SK-N-SH treated with all-trans-retinoic acid at 6 μM for 48 hours (cell line): ENCODE measurements at regions not wholly inside any gene's neighbourhood (a gene's known extent, or its start where the extent isn't known, plus 50 kb on each side); places are given as distances from the start of the nearest gene placed in this dataset.

Source experiments
- ATAC-seq: fragments of 200-7000 bp; cut with Tn5 transposase; 3 replicates; pipeline ENCODE4 v1.9.1; 2020; ENCODE audit warnings: mild to moderate bottlenecking, moderate library complexity
- ARNTL ChIP-seq: fragments of 450-650 bp; formaldehyde crosslinking; IDR thresholded peaks from 2 replicates; pipeline ENCODE4 v1.5.0; 2020; ENCODE audit warnings: low read depth, mild to moderate bottlenecking, moderate library complexity, borderline replicate concordance
- BACH2 ChIP-seq: fragments of 250-450 bp; sonication (Bioruptor Pico); IDR thresholded peaks from 2 replicates; pipeline ENCODE4 v1.9.0; 2021; ENCODE audit warnings: mild to moderate bottlenecking, borderline replicate concordance
- CREB5 ChIP-seq: fragments of 250-450 bp; sonication (Bioruptor Pico); IDR thresholded peaks from 2 replicates; pipeline ENCODE4 v1.5.1; 2020; ENCODE audit warnings: low read depth, mild to moderate bottlenecking, moderate library complexity
- CSDC2 ChIP-seq: fragments of 250-450 bp; sonication (Bioruptor Pico); IDR thresholded peaks from 2 replicates; pipeline ENCODE4 v1.5.0; 2020; ENCODE audit warnings: mild to moderate bottlenecking, moderate library complexity
- ESRRG ChIP-seq: fragments of 250-450 bp; sonication (Bioruptor Pico); IDR thresholded peaks from 2 replicates; pipeline ENCODE4 v1.6.1; 2021; ENCODE audit warnings: mild to moderate bottlenecking
- GLIS3 ChIP-seq: fragments of 250-450 bp; sonication (Bioruptor Pico); IDR thresholded peaks from 2 replicates; pipeline ENCODE4 v1.5.0; 2020; ENCODE audit warnings: mild to moderate bottlenecking, moderate library complexity
- ISL1 ChIP-seq: fragments of 250-450 bp; sonication (Bioruptor Pico); IDR thresholded peaks from 2 replicates; pipeline ENCODE4 v2.1.2; 2022; ENCODE audit warnings: mild to moderate bottlenecking, moderate library complexity
- OSR1 ChIP-seq: fragments of 250-450 bp; sonication (Bioruptor Pico); IDR thresholded peaks from 2 replicates; pipeline ENCODE4 v1.8.0; 2022; ENCODE audit warnings: moderate library complexity, mild to moderate bottlenecking, inconsistent platforms
- POU6F1 ChIP-seq: fragments of 250-450 bp; sonication (Bioruptor Pico); IDR thresholded peaks from 2 replicates; pipeline ENCODE4 v1.8.0; 2021; ENCODE audit warnings: low read depth, mild to moderate bottlenecking, moderate library complexity, borderline replicate concordance
- PPARA ChIP-seq: fragments of 250-450 bp; sonication (Bioruptor Pico); IDR thresholded peaks from 2 replicates; pipeline ENCODE4 v1.5.0; 2020; ENCODE audit warnings: mild to moderate bottlenecking, borderline replicate concordance
- RARB ChIP-seq: fragments of 250-450 bp; sonication (Bioruptor Pico); IDR thresholded peaks from 2 replicates; pipeline ENCODE4 v1.8.0; 2021; ENCODE audit warnings: mild to moderate bottlenecking, moderate library complexity
- SNAI2 ChIP-seq: fragments of 250-450 bp; sonication (Bioruptor Pico); IDR thresholded peaks from 2 replicates; pipeline ENCODE4 v1.5.0; 2020; ENCODE audit warnings: mild to moderate bottlenecking, moderate library complexity
- TCF4 ChIP-seq: fragments of 250-450 bp; sonication (Bioruptor Pico); IDR thresholded peaks from 2 replicates; pipeline ENCODE4 v1.8.0; 2021; ENCODE audit warnings: mild to moderate bottlenecking, moderate library complexity, borderline replicate concordance
- TOX ChIP-seq: fragments of 250-450 bp; sonication (Bioruptor Pico); IDR thresholded peaks from 2 replicates; pipeline ENCODE4 v1.8.0; 2021; ENCODE audit warnings: mild to moderate bottlenecking, moderate library complexity, borderline replicate concordance
- ZC3H10 ChIP-seq: fragments of 250-450 bp; sonication (Bioruptor Pico); IDR thresholded peaks from 2 replicates; pipeline ENCODE4 v1.5.1; 2021; ENCODE audit warnings: mild to moderate bottlenecking, moderate library complexity
- ZFP3 ChIP-seq: fragments of 250-450 bp; sonication (Bioruptor Pico); IDR thresholded peaks from 2 replicates; pipeline ENCODE4 v1.5.0; 2020; ENCODE audit warnings: mild to moderate bottlenecking, moderate library complexity
- ZFP30 ChIP-seq: fragments of 450-650 bp; formaldehyde crosslinking; IDR thresholded peaks from 2 replicates; pipeline ENCODE4 v1.5.0; 2022; ENCODE audit warnings: mild to moderate bottlenecking, moderate library complexity
- ZNF565 ChIP-seq: fragments of 450-650 bp; formaldehyde crosslinking; conservative IDR thresholded peaks from 2 replicates; pipeline ENCODE4 v1.5.0; 2020; ENCODE audit warnings: low read depth, mild to moderate bottlenecking, moderate library complexity
- ZNF70 ChIP-seq: fragments of 450-650 bp; formaldehyde crosslinking; IDR thresholded peaks from 2 replicates; pipeline ENCODE4 v1.5.0; 2020; ENCODE audit warnings: mild to moderate bottlenecking, moderate library complexity
- ZNF8 ChIP-seq: fragments of 450-650 bp; formaldehyde crosslinking; IDR thresholded peaks from 2 replicates; pipeline ENCODE4 v1.5.0; 2020; ENCODE audit warnings: mild to moderate bottlenecking, moderate library complexity
- TF ChIP-seq, protein P1 (sequence below): fragments of 250-450 bp; sonication (Bioruptor Pico); IDR thresholded peaks from 2 replicates; pipeline ENCODE4 v1.5.0; 2020; ENCODE audit warnings: mild to moderate bottlenecking, moderate library complexity
- TF ChIP-seq, protein P2 (sequence below): fragments of 250-450 bp; sonication (Bioruptor Pico); IDR thresholded peaks from 2 replicates; pipeline ENCODE4 v1.5.1; 2021; ENCODE audit warnings: mild to moderate bottlenecking, moderate library complexity

- no peak for ATAC-seq
- TF ChIP-seq ZFP30 (CRISPR knock-in tag) (no peak), ISL1 (CRISPR knock-in tag) (no peak), CREB5 (CRISPR knock-in tag) (no peak), PPARA (CRISPR knock-in tag) (no peak), ARNTL (CRISPR knock-in tag) (no peak), ESRRG (no peak), CSDC2 (CRISPR knock-in tag) (no peak), ZNF565 (CRISPR knock-in tag) (no peak), BACH2 (no peak), TCF4 (no peak), SNAI2 (CRISPR knock-in tag) (no peak), ZC3H10 (CRISPR knock-in tag) (no peak), ZFP3 (CRISPR knock-in tag) (no peak), GLIS3 (CRISPR knock-in tag) (no peak), POU6F1 (CRISPR knock-in tag) (no peak), ZNF70 (CRISPR knock-in tag) (no peak)
- TF ChIP-seq, protein P1, sequence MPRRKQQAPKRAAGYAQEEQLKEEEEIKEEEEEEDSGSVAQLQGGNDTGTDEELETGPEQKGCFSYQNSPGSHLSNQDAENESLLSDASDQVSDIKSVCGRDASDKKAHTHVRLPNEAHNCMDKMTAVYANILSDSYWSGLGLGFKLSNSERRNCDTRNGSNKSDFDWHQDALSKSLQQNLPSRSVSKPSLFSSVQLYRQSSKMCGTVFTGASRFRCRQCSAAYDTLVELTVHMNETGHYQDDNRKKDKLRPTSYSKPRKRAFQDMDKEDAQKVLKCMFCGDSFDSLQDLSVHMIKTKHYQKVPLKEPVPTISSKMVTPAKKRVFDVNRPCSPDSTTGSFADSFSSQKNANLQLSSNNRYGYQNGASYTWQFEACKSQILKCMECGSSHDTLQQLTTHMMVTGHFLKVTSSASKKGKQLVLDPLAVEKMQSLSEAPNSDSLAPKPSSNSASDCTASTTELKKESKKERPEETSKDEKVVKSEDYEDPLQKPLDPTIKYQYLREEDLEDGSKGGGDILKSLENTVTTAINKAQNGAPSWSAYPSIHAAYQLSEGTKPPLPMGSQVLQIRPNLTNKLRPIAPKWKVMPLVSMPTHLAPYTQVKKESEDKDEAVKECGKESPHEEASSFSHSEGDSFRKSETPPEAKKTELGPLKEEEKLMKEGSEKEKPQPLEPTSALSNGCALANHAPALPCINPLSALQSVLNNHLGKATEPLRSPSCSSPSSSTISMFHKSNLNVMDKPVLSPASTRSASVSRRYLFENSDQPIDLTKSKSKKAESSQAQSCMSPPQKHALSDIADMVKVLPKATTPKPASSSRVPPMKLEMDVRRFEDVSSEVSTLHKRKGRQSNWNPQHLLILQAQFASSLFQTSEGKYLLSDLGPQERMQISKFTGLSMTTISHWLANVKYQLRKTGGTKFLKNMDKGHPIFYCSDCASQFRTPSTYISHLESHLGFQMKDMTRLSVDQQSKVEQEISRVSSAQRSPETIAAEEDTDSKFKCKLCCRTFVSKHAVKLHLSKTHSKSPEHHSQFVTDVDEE: no peak
- TF ChIP-seq, protein P2, sequence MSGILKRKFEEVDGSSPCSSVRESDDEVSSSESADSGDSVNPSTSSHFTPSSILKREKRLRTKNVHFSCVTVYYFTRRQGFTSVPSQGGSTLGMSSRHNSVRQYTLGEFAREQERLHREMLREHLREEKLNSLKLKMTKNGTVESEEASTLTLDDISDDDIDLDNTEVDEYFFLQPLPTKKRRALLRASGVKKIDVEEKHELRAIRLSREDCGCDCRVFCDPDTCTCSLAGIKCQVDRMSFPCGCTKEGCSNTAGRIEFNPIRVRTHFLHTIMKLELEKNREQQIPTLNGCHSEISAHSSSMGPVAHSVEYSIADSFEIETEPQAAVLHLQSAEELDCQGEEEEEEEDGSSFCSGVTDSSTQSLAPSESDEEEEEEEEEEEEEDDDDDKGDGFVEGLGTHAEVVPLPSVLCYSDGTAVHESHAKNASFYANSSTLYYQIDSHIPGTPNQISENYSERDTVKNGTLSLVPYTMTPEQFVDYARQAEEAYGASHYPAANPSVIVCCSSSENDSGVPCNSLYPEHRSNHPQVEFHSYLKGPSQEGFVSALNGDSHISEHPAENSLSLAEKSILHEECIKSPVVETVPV (CRISPR knock-in tag): no peak
Measured at GRCh38 chr2:236685361-236685760, 115.7 kb downstream of the ACKR3 start.

GRCh38 chr2:236685979-236686520, 116.4 kb downstream of the ACKR3 start:
- TF ChIP-seq PPARA (CRISPR knock-in tag) (no peak), ZFP30 (CRISPR knock-in tag) (no peak)
- ATAC-seq: no peak

- TF ChIP-seq ARNTL (CRISPR knock-in tag) (no peak), BACH2 (no peak), PPARA (CRISPR knock-in tag) (no peak), CSDC2 (CRISPR knock-in tag) (no peak), POU6F1 (CRISPR knock-in tag) (no peak), OSR1 (no peak), ZFP30 (CRISPR knock-in tag) (no peak), TOX (CRISPR knock-in tag) (no peak), GLIS3 (CRISPR knock-in tag) (no peak), ZC3H10 (CRISPR knock-in tag) (no peak), ISL1 (CRISPR knock-in tag) (no peak), RARB (CRISPR knock-in tag) (no peak), ESRRG (no peak), CREB5 (CRISPR knock-in tag) (no peak), TCF4 (no peak), ZNF70 (CRISPR knock-in tag) (no peak), ZFP3 (CRISPR knock-in tag) (no peak), ZNF8 (CRISPR knock-in tag) (no peak)
- TF ChIP-seq, protein P1: no peak
- TF ChIP-seq, all 23 proteins: peak for 0
- ATAC-seq: no peak
Measured at GRCh38 chr2:236686561-236686960, 116.9 kb downstream of the ACKR3 start.
